ENCODE measurements at regions not wholly inside any gene's neighbourhood (a gene's known extent, or its start where the extent isn't known, plus 50 kb on each side); places are given as distances from the start of the nearest gene placed in this dataset.

DNA sequence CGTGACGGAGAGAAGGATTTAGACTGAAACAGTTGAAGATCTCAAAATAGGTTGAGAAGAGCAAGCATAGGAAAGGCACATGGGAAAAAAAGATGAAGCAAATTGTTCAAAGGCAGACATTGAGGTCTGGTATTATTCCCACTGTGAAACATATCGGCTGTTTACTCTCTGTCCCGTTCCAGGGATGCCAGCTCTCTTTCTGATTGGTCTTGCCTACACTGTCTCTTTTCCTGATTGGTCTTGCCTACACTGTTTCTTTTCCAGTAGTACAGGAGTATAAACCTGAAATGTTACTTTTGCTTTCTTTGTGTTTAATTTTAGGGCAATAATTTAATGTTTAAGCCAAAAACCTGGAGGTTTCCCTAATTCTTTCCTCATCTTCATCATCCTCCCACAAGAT, 226.5 kb upstream of the MCHR2 start:
- TF ChIP-seq CTCF (IDR thresholded peaks at IDR 0.05) (no peak), POLR2A (IDR thresholded peaks at IDR 0.05) (no peak), EP300 (IDR thresholded peaks at IDR 0.05) (no peak)

Measured in ovary (tissue), 3 donors.